HG02970 (cell line): ENCODE measurements at regions not wholly inside any gene's neighbourhood (a gene's known extent, or its start where the extent isn't known, plus 50 kb on each side); places are given as distances from the start of the nearest gene placed in this dataset.
"Not testable (repeated sequence)": the region's sequence is repeated elsewhere in the genome, so short reads cannot be mapped to it uniquely, and the experiment has no call there.

Experiments used
- ATAC-seq: cut with Tn5 transposase; IDR thresholded peaks from one replicate; pipeline ENCODE4 v1.9.1; 2021; ENCODE audit warnings: mild to moderate bottlenecking, moderate library complexity, moderate number of reproducible peaks; ENCODE audit not compliant: unreplicated experiment, low FRiP score

GRCh38 chr5:87574106-87574505 lies 161.4 kb upstream of the CCNH start:
- ATAC-seq, result no peak

DNA sequence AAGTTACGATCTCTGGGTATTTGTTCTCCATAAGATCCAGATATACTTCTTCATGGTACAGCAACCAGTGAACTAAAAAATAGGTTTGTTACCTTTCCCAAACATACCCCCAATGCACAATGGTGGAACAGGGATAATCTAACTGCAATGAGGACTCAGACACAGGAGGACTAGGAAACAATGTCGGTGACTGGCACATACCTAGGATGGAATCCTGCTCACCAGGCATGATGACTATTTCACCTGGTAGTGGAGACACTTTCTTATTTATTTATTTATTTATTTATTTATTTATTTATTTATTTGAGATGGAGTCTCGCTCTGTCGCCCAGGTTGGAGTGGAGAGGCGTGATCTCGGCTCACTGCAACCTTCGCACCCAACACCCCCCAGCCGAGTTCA lies 159.9 kb upstream of the CCNH start:
- no peak for ATAC-seq

DNA sequence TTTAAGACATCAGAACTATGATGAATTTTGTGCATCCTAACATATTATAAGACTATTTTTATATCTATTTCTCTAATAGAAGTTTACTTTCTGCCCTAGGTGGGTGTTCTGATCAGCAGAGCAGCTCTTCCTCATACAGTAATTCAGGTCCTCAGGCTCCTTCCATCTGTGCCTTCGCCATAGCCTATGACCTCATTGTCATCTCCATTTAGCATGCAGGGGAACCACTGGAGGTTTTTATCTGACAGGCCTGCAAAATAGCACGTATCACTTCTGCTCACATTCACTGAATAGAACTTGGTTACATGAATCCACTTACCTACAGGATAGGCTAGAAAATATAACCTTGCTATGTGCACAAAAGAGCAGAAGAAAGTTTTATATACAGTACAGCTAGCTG lies 159.4 kb upstream of the CCNH start:
- no peak for ATAC-seq

DNA sequence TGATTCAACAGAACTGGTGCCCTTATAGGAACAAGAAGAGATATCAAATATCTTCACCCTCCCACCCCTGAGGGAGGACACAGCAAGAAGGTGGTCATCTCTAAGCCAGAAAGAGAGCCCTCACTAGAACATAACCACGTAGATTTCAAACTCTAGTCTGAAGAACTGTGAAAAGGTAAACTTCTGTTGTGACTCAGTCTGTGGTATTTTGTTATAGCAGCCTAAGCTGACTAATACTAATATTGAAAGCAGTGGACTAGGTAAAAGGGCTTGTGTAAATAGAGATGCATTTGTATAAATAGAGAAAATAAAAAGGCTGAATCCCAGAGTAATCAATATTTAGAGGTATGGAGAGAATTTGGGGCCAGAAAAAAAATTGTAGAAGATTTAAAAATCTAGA lies 157.6 kb upstream of the CCNH start:
- no peak for ATAC-seq

- ATAC-seq, result no peak
Measured at GRCh38 chr5:87562068-87562467, 149.3 kb upstream of the CCNH start.

GRCh38 chr5:87560528-87560927 lies 147.8 kb upstream of the CCNH start:
- ATAC-seq, result no peak

- ATAC-seq, result no peak
Measured at GRCh38 chr5:87551911-87552310, 139.2 kb upstream of the CCNH start.

GRCh38 chr5:87541676-87542075 lies 128.9 kb upstream of the CCNH start:
- ATAC-seq, result no peak

GRCh38 chr5:87541033-87541432 lies 128.3 kb upstream of the CCNH start:
- no peak for ATAC-seq

DNA sequence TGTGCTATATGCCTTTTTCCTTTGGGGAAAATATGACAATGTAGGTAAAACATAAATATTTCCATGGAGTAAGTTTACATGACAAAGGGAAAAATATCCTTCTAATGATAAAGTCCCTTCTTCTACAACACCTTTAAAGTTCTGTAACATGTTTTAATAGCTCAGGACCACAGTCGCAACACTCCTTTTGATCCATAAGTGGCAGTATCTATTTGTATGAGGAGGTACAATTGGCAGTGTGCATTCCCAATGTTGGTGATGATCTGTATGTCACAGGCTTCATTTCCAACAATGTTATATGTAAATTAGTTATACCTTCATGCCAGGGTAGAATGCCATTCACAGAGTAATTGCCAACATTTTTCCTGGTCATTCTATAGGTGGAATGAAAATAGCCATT lies 127.1 kb upstream of the CCNH start:
- ATAC-seq, result no peak

DNA sequence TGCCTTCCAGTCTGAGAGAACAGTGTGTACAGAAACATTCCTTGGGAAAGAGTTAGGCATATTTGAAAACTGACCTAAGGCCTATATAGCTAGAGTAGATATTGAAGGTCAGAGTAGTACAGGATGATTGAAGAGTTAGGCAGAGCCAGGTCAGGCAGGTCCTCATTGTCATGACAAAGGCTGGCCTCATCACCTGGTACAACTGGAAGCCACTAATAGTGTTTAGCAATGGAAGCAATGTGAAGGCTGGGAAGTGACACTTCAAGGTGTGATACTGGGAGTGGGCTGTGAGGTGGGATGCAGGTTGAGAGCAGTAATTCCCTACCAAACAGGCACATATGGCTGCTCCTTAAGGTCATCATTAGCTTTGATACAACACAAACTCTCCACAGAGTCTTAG lies 123.6 kb upstream of the CCNH start:
- no peak for ATAC-seq

DNA sequence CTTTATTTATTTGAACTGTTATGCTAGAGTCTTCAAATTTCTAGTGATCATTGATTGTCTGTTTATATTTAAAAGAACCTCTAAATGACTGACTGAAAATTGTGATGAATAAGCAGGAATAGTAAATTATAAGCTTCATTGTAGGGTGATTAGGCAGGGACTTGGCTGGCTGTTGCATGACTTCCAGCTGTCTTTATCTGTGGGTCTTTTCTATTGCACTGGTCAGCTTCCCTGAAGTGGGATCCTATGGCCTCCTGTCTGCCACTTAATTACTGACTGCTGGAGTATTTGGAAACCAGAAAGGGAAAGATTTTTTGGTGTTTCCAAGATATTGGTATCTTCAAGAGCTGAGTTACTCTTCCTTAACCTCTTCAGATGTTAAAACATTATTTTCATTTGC lies 123.0 kb upstream of the CCNH start:
- ATAC-seq, result no peak

DNA sequence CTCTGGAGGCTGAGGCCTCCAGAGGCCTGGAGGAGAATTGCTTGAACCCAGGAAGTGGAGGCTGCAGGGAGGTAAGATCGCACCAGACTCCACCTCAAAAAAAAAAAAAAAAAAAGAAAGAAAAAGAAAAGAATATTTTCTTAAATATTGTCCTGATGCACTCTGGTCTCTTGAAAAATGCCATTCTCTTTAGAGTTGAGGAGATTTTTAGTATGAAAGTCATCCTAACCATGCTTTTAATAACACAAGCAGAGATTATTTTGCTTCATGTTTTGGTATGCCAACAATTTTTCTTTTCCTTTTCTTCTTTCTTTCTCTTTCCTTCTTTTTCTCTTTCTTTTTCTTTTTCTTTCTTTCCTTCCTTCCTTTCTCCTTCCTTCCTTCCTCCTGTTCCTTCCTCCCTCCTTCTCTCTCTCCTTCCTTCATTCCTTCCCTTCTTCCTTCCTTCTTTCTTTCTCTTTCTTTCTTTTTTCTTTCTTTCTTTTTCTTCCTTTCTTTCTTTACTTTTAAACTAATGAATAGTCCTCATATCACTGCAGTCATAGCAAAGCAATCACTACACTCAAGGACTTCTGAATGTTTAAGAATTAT lies 116.9 kb upstream of the CCNH start:
- no peak for ATAC-seq

DNA sequence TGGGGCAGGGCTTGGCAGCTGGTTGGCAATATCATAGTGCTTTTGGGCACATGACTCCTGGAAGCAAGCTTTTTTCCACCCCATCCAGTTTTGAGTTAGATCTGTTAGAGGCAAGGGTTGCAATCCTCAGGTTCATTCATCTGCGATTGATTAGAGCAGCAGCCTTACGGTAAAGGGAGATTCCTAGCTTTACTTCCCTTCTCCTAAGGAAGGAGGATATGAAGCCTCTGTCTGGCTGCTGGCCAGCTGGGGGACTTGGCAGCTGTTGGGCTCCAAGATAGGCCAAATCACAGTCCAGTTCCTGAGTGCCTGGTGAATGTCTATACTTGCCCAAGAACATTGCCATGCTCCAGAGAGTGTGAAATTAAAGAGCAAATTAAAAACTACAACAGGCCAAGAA lies 113.4 kb upstream of the CCNH start:
- ATAC-seq, result no peak

DNA sequence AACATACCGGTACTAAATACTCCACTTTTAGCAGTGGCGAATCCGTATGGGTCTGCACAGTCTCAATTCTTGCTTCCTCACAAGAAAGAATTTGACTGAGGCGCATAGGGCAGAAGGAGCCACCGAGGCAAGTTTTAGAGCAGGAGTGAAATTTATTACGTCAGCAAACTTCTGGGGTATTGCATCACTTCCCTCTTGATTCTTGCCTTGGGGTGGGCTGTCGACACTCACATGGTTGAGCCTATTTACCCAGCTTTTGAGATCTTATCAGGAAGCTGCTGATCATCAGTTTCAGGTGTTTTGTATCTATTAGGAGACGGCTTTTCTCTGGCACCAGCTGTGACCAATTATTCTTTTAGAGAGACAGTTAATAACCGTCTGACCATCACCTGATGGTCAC lies 111.5 kb upstream of the CCNH start:
- ATAC-seq, result no peak

- ATAC-seq, result not testable (repeated sequence)
Measured at GRCh38 chr5:87511778-87512177, 99.0 kb upstream of the CCNH start.

DNA sequence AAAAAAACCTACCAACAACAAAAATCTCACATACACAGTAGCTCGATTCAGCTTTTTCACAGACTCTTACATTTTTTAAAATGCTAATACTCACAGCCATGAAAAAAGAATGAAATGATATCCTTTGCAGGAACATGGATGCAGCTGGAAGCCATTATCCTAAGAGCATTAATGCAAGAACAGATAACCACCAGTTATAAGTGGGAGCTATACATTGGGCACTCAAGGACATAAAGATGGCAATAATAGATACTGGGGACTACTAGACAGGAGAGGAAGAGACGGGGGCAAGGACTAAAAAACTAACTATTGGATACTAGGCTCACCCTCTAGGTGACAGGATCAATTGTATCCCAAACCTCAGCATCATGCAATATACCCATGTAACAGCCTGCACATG lies 90.3 kb upstream of the CCNH start:
- no peak for ATAC-seq

DNA sequence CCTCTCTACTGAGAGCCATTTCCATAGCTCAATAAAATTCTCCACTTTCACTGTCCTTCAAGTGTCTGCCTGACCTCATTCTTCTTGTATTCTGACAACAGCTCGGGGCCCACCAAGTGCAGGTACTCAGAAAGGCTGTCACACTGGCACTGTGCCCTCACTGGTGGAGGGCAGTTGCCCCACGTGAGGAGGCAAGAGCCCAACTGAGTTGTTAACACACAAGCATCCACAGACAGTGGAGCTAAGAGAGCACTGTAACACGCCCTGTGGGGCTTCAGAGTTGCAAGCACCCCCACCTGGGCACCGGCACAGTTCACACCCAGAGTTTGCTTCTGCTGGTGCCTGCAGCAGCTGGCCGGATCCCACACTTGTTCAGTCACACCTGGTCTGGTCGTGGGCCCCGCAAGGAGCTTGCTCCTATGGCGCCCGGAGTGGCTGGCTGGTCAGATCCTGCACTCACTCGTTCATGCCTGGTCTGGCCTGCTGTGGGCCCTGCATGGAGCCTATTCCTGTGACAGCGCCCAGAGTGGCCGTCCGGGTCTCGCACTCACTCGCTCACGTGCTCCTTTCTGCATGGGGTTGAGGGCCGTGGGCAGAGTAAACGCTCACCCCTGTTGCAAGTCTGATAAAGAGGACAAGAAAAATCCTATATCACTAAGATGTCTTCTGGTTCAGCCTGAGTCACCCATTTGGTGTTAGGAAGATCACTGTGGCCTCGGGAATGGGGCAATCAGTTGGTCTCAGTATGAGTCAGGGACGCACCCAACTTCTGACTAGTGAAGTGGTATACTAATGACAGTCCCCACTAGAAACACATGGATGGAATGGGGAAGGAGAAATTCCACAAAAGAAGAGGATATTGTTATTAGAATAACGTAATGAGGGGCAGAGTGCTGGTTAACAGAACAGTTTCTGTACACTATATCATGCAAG lies 87.0 kb upstream of the CCNH start:
- no peak for ATAC-seq
